DOHH2 (cell line): ENCODE measurements at regions not wholly inside any gene's neighbourhood (a gene's known extent, or its start where the extent isn't known, plus 50 kb on each side); places are given as distances from the start of the nearest gene placed in this dataset.

Experiments
- EZH2phosphoT487 ChIP-seq: fragments of 200-600 bp; sonication (generic); IDR thresholded peaks from 2 replicates; pipeline ENCODE4 v1.6.1; 2017; ENCODE audit warnings: borderline replicate concordance, mild to moderate bottlenecking, antibody characterized with exemption, low read length, moderate library complexity, mixed read lengths
- TF ChIP-seq, protein P1 (sequence below): fragments of 200-600 bp; sonication (generic); IDR thresholded peaks from one replicate; pipeline ENCODE4 v1.5.1; 2014; ENCODE audit warnings: antibody characterized with exemption, mild to moderate bottlenecking, low read depth, low read length; ENCODE audit not compliant: poor library complexity, severe bottlenecking

GRCh38 chr14:57052705-57053302 is 215.9 kb downstream of the EXOC5 start:
- TF ChIP-seq, protein P1, sequence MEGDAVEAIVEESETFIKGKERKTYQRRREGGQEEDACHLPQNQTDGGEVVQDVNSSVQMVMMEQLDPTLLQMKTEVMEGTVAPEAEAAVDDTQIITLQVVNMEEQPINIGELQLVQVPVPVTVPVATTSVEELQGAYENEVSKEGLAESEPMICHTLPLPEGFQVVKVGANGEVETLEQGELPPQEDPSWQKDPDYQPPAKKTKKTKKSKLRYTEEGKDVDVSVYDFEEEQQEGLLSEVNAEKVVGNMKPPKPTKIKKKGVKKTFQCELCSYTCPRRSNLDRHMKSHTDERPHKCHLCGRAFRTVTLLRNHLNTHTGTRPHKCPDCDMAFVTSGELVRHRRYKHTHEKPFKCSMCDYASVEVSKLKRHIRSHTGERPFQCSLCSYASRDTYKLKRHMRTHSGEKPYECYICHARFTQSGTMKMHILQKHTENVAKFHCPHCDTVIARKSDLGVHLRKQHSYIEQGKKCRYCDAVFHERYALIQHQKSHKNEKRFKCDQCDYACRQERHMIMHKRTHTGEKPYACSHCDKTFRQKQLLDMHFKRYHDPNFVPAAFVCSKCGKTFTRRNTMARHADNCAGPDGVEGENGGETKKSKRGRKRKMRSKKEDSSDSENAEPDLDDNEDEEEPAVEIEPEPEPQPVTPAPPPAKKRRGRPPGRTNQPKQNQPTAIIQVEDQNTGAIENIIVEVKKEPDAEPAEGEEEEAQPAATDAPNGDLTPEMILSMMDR, result no peak
- no peak for TF ChIP-seq EZH2phosphoT487
